HepG2 (cell line): ENCODE measurements at regions not wholly inside any gene's neighbourhood (a gene's known extent, or its start where the extent isn't known, plus 50 kb on each side); places are given as distances from the start of the nearest gene placed in this dataset.

Experiments
- CBX5 ChIP-seq: sonication (generic); formaldehyde crosslinking; IDR thresholded peaks from 2 replicates; pipeline ENCODE4 v1.4.0; 2020; ENCODE audit warnings: missing genetic modification reagents, borderline replicate concordance
- FOXA3 ChIP-seq: IDR thresholded peaks from 2 replicates; pipeline ENCODE4 v1.6.1; 2016; ENCODE audit warnings: missing genetic modification reagents, missing compliant biosample characterization
- GFI1 ChIP-seq: sonication (generic); formaldehyde crosslinking; IDR thresholded peaks from 2 replicates; pipeline ENCODE4 v1.5.0; 2020; ENCODE audit warnings: missing genetic modification reagents, mild to moderate bottlenecking, borderline replicate concordance
- ISL2 ChIP-seq: sonication (generic); formaldehyde crosslinking; IDR thresholded peaks from 2 replicates; pipeline ENCODE4 v1.5.0; 2020; ENCODE audit warnings: missing genetic modification reagents
- MAFG ChIP-seq: sonication (generic); formaldehyde crosslinking; IDR thresholded peaks from 2 replicates; pipeline ENCODE4 v1.5.1; 2020; ENCODE audit warnings: mild to moderate bottlenecking, missing genetic modification reagents
- MED13 ChIP-seq: sonication (generic); formaldehyde crosslinking; IDR thresholded peaks from 2 replicates; pipeline ENCODE4 v1.5.0; 2020; ENCODE audit warnings: missing genetic modification reagents
- MXI1 ChIP-seq: IDR thresholded peaks from 3 replicates; pipeline ENCODE4 v1.6.1; 2012; ENCODE audit warnings: low read depth, low read length, inconsistent platforms, borderline replicate concordance
- NFE2L2 ChIP-seq: fragments of 150-350 bp; IDR thresholded peaks from 2 replicates; pipeline ENCODE4 v1.6.1; 2014; ENCODE audit warnings: low read length
- NFKB2 ChIP-seq: sonication (generic); formaldehyde crosslinking; IDR thresholded peaks from 2 replicates; pipeline ENCODE4 v1.4.0; 2020; ENCODE audit warnings: missing genetic modification reagents, borderline replicate concordance
- NPAS2 ChIP-seq: sonication (generic); formaldehyde crosslinking; IDR thresholded peaks from 2 replicates; pipeline ENCODE4 v1.8.0; 2022; ENCODE audit warnings: mild to moderate bottlenecking, missing genetic modification reagents, borderline replicate concordance
- SALL1 ChIP-seq: sonication (generic); formaldehyde crosslinking; IDR thresholded peaks from 2 replicates; pipeline ENCODE4 v1.8.0; 2022; ENCODE audit warnings: mild to moderate bottlenecking, missing genetic modification reagents
- SALL2 ChIP-seq: sonication (generic); formaldehyde crosslinking; IDR thresholded peaks from 2 replicates; pipeline ENCODE4 v1.8.1; 2023; ENCODE audit warnings: mild to moderate bottlenecking, missing genetic modification reagents, inconsistent platforms
- SMAD3 ChIP-seq: sonication (generic); formaldehyde crosslinking; IDR thresholded peaks from 2 replicates; pipeline ENCODE4 v1.4.0; 2020; ENCODE audit warnings: missing genetic modification reagents
- SNRNP70 ChIP-seq: fragments of 200-400 bp; formaldehyde crosslinking; IDR thresholded peaks from 2 replicates; pipeline ENCODE4 v1.6.1; 2017; ENCODE audit warnings: mild to moderate bottlenecking, low read depth, low read length, moderate library complexity
- ZNF382 ChIP-seq: sonication (generic); formaldehyde crosslinking; IDR thresholded peaks from 2 replicates; pipeline ENCODE4 v1.5.0; 2020; ENCODE audit warnings: missing genetic modification reagents, mild to moderate bottlenecking, borderline replicate concordance
- ZNF383 ChIP-seq: sonication (generic); formaldehyde crosslinking; IDR thresholded peaks from 2 replicates; pipeline ENCODE4 v1.4.0; 2020; ENCODE audit warnings: missing genetic modification reagents, mild to moderate bottlenecking, borderline replicate concordance
- ZNF501 ChIP-seq: sonication (generic); formaldehyde crosslinking; IDR thresholded peaks from 2 replicates; pipeline ENCODE4 v1.5.1; 2020; ENCODE audit warnings: mild to moderate bottlenecking, moderate library complexity, missing genetic modification reagents
- ZNF547 ChIP-seq: sonication (generic); formaldehyde crosslinking; IDR thresholded peaks from 2 replicates; pipeline ENCODE4 v1.5.1; 2020; ENCODE audit warnings: mild to moderate bottlenecking, missing genetic modification reagents
- ZNF761 ChIP-seq: sonication (generic); formaldehyde crosslinking; conservative IDR thresholded peaks from 2 replicates; pipeline ENCODE4 v1.4.0; 2020; ENCODE audit warnings: mild to moderate bottlenecking, missing genetic modification reagents
- ZSCAN22 ChIP-seq: sonication (generic); formaldehyde crosslinking; IDR thresholded peaks from 2 replicates; pipeline ENCODE4 v1.4.0; 2020; ENCODE audit warnings: mild to moderate bottlenecking, missing genetic modification reagents
- TF ChIP-seq, protein P1 (sequence below): sonication (generic); formaldehyde crosslinking; conservative IDR thresholded peaks from 2 replicates; pipeline ENCODE4 v1.4.0; 2020; ENCODE audit warnings: mild to moderate bottlenecking, missing genetic modification reagents, moderate library complexity
- TF ChIP-seq, protein P2 (sequence below): sonication (generic); formaldehyde crosslinking; IDR thresholded peaks from 2 replicates; pipeline ENCODE4 v1.5.1; 2020; ENCODE audit warnings: mild to moderate bottlenecking, missing genetic modification reagents, moderate library complexity
- TF ChIP-seq, protein P3 (sequence below): sonication (generic); formaldehyde crosslinking; IDR thresholded peaks from 2 replicates; pipeline ENCODE4 v1.4.0; 2020; ENCODE audit warnings: missing genetic modification reagents, mild to moderate bottlenecking, borderline replicate concordance
- TF ChIP-seq, protein P4 (sequence below): IDR thresholded peaks from 2 replicates; pipeline ENCODE4 v1.6.1; 2016; ENCODE audit warnings: low read depth

DNA sequence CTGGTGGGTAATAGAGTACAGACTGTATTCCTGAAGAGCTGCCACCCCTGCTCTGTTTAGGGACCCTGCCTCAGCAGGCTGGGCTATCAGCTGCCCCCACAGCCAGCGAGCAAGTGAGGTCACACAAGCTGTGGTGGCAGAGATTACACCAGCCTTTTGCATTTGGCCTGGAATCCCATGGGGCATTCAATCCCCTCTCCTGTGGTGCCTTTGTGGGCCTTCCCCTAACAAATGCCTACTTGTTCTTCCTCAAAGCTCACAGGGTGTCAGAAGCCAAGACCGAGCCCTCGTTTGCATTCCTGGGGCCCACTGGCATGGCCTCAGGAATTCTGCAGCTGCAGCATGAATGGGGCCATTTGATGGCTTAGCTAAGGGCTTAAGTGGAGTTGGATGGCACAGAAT is 212.7 kb upstream of the PHYHIPL start (continued):
- no peak for TF ChIP-seq NPAS2 (CRISPR knock-in tag)
- no peak for TF ChIP-seq ZNF383 (CRISPR knock-in tag)
- TF ChIP-seq, protein P1, sequence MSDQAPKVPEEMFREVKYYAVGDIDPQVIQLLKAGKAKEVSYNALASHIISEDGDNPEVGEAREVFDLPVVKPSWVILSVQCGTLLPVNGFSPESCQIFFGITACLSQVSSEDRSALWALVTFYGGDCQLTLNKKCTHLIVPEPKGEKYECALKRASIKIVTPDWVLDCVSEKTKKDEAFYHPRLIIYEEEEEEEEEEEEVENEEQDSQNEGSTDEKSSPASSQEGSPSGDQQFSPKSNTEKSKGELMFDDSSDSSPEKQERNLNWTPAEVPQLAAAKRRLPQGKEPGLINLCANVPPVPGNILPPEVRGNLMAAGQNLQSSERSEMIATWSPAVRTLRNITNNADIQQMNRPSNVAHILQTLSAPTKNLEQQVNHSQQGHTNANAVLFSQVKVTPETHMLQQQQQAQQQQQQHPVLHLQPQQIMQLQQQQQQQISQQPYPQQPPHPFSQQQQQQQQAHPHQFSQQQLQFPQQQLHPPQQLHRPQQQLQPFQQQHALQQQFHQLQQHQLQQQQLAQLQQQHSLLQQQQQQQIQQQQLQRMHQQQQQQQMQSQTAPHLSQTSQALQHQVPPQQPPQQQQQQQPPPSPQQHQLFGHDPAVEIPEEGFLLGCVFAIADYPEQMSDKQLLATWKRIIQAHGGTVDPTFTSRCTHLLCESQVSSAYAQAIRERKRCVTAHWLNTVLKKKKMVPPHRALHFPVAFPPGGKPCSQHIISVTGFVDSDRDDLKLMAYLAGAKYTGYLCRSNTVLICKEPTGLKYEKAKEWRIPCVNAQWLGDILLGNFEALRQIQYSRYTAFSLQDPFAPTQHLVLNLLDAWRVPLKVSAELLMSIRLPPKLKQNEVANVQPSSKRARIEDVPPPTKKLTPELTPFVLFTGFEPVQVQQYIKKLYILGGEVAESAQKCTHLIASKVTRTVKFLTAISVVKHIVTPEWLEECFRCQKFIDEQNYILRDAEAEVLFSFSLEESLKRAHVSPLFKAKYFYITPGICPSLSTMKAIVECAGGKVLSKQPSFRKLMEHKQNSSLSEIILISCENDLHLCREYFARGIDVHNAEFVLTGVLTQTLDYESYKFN (CRISPR knock-in tag): peak; percentile 45; the same call in 1 of the 2 replicates
- no peak for TF ChIP-seq ZNF382 (CRISPR knock-in tag)
- TF ChIP-seq SALL2 (CRISPR knock-in tag): no peak
- no peak for TF ChIP-seq ZNF547 (CRISPR knock-in tag)
- TF ChIP-seq FOXA3 (CRISPR knock-in tag): no peak
- TF ChIP-seq SMAD3 (CRISPR knock-in tag): no peak
- TF ChIP-seq SNRNP70: no peak
- TF ChIP-seq NFE2L2: no peak
- no peak for TF ChIP-seq CBX5 (CRISPR knock-in tag)
- TF ChIP-seq, protein P2, sequence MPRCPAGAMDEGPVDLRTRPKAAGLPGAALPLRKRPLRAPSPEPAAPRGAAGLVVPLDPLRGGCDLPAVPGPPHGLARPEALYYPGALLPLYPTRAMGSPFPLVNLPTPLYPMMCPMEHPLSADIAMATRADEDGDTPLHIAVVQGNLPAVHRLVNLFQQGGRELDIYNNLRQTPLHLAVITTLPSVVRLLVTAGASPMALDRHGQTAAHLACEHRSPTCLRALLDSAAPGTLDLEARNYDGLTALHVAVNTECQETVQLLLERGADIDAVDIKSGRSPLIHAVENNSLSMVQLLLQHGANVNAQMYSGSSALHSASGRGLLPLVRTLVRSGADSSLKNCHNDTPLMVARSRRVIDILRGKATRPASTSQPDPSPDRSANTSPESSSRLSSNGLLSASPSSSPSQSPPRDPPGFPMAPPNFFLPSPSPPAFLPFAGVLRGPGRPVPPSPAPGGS (CRISPR knock-in tag): peak; percentile 48; the same call in 1 of the 2 replicates
- TF ChIP-seq MXI1: no peak
- peak; percentile 40; the same call in 1 of the 2 replicates for TF ChIP-seq ZNF501
- TF ChIP-seq, protein P3, sequence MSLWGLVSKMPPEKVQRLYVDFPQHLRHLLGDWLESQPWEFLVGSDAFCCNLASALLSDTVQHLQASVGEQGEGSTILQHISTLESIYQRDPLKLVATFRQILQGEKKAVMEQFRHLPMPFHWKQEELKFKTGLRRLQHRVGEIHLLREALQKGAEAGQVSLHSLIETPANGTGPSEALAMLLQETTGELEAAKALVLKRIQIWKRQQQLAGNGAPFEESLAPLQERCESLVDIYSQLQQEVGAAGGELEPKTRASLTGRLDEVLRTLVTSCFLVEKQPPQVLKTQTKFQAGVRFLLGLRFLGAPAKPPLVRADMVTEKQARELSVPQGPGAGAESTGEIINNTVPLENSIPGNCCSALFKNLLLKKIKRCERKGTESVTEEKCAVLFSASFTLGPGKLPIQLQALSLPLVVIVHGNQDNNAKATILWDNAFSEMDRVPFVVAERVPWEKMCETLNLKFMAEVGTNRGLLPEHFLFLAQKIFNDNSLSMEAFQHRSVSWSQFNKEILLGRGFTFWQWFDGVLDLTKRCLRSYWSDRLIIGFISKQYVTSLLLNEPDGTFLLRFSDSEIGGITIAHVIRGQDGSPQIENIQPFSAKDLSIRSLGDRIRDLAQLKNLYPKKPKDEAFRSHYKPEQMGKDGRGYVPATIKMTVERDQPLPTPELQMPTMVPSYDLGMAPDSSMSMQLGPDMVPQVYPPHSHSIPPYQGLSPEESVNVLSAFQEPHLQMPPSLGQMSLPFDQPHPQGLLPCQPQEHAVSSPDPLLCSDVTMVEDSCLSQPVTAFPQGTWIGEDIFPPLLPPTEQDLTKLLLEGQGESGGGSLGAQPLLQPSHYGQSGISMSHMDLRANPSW (CRISPR knock-in tag): no peak
- TF ChIP-seq, protein P4, sequence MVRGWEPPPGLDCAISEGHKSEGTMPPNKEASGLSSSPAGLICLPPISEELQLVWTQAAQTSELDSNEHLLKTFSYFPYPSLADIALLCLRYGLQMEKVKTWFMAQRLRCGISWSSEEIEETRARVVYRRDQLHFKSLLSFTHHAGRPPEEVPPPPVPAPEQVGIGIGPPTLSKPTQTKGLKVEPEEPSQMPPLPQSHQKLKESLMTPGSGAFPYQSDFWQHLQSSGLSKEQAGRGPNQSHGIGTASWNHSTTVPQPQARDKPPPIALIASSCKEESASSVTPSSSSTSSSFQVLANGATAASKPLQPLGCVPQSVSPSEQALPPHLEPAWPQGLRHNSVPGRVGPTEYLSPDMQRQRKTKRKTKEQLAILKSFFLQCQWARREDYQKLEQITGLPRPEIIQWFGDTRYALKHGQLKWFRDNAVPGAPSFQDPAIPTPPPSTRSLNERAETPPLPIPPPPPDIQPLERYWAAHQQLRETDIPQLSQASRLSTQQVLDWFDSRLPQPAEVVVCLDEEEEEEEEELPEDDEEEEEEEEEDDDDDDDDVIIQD (CRISPR knock-in tag): 0 out of 2 replicates have a peak, but pooled peaks have one; percentile 37
- no peak for TF ChIP-seq ZSCAN22 (CRISPR knock-in tag)
- no peak for TF ChIP-seq MAFG
- TF ChIP-seq GFI1: no peak
- TF ChIP-seq ISL2 (CRISPR knock-in tag): no peak
- no peak for TF ChIP-seq ZNF761 (CRISPR knock-in tag)
- no peak for TF ChIP-seq NFKB2 (CRISPR knock-in tag)
- TF ChIP-seq MED13 (CRISPR knock-in tag): 0 out of 2 replicates have a peak, but pooled peaks have one; percentile 35
- peak; percentile 13; the same call in 1 of the 2 replicates for TF ChIP-seq SALL1 (CRISPR knock-in tag)
